ENCODE measurements at regions not wholly inside any gene's neighbourhood (a gene's known extent, or its start where the extent isn't known, plus 50 kb on each side); places are given as distances from the start of the nearest gene placed in this dataset.

DNA sequence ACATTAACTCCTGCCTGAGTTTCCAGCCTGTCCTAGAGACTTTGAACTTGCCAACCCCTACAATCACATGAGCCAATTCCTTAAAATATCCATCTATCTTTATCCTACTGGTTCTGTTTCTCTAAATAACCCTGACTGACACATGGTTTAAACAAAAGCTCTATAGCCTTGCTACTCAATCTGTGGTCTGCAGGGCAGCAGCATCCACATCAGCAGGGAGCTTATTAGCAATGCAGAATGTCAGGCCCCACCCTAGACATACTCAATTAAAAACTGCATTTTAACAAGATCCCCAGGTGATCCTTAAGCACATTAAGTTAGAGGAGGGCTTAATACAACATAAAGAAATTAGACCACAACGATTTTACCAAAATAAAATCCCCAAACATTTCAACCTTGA is 108.3 kb upstream of the CPSF6 start:
- Histone ChIP-seq H3K4me1 (ENCODE audit: control insufficient read depth, insufficient read depth, low read depth, low read length) (no peaks in the 10 kb centered on the region), H2BK120ac (ENCODE audit: low read depth, low read length) (no peak overlapping the region), H3K4ac (ENCODE audit: low read depth in 1 of 2, low read length in 2 of 2) (no peak overlapping the region), H3K4me3 (ENCODE audit: insufficient read depth in 1 of 2, low read depth in 1 of 2, low read length in 2 of 2) (no peak overlapping the region), H2BK15ac (ENCODE audit: low read depth, poor library complexity, severe bottlenecking) (no peak overlapping the region), H2BK12ac (ENCODE audit: low read length in 2 of 2) (no peak overlapping the region), H2AK5ac (ENCODE audit: low read length, severe bottlenecking) (no peak overlapping the region), H3K18ac (ENCODE audit: low read depth in 1 of 2, low read length in 2 of 2) (no peak overlapping the region), H3K4me2 (ENCODE audit: low read length, poor library complexity, severe bottlenecking) (no peak overlapping the region), H3K27ac (ENCODE audit: low read length, poor library complexity, severe bottlenecking) (no peak overlapping the region), H3K9ac (ENCODE audit: low read length) (no peak overlapping the region), H3K14ac (ENCODE audit: low read length in 2 of 2) (no peak overlapping the region), H2AFZ (ENCODE audit: low read depth, low read length) (no peak overlapping the region), H2BK5ac (ENCODE audit: low read depth, low read length, poor library complexity, severe bottlenecking) (no peak overlapping the region), H4K8ac (ENCODE audit: low read length) (no peak overlapping the region), H4K91ac (ENCODE audit: low read length) (no peak overlapping the region), H3K23ac (ENCODE audit: low read length in 2 of 2) (no peak overlapping the region), H3K79me1 (replicated peaks; ENCODE audit: low read length, poor library complexity, severe bottlenecking) (no peaks in the 10 kb centered on the region), H3K36me3 (ENCODE audit: control insufficient read depth in 1 of 2, insufficient read depth in 2 of 2, low read depth in 1 of 2, low read length in 2 of 2) (no peaks in the 10 kb centered on the region), H3K27me3 (ENCODE audit: control insufficient read depth in 1 of 2, insufficient read depth in 1 of 2, low read length in 2 of 2) (peaks cover 3 to 5% of the 10 kb centered on the region in 2 experiments), H3K9me3 (ENCODE audit: control insufficient read depth, low read length) (no peaks in the 10 kb centered on the region)
- WGBS: 47% methylated on average over 1 of the region's 1 CpG
- DNase-seq: no peak

DNA sequence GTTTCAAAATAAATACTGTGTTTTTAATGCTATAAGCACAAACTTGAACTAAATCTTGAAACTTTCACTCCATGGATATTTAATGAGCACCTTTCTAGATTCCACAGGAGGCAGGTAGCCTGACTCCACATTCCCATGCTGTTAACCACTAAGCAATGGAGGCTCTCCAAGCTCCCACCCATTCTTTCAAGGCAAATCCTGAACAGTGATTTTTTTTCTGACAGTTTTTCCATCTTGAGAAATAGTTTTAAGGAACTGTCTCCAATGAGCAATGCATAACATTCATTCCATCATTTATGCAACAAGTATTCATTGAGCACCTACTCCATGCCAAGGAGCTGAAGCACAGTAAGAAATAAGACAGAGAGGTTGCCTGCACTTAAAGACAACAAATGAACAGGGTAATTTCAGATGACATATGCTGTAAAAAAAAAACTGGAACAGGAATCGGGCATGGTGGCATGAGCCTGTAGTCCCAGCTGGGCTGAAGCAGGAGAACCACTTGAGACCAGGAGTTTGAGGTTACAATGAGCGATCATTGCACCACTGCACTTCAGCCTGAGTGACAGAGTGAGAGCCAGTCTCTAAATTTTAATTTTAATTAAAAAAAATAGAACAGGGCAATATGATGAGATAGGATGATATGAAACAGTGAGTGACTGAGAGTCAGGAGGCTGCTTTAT is 102.3 kb upstream of the CPSF6 start:
- no peaks in the 10 kb centered on the region for H3K4me1 ChIP-seq (ENCODE audit: control insufficient read depth, insufficient read depth, low read depth, low read length)
- no peak overlapping the region for H2AFZ ChIP-seq (ENCODE audit: low read depth, low read length)
- H3K18ac ChIP-seq (ENCODE audit: low read depth in 1 of 2, low read length in 2 of 2): no peak overlapping the region
- H3K36me3 ChIP-seq (ENCODE audit: control insufficient read depth in 1 of 2, insufficient read depth in 2 of 2, low read depth in 1 of 2, low read length in 2 of 2): no peaks in the 10 kb centered on the region
- H2BK5ac ChIP-seq (ENCODE audit: low read depth, low read length, poor library complexity, severe bottlenecking): no peak overlapping the region
- no peak overlapping the region for H2BK15ac ChIP-seq (ENCODE audit: low read depth, poor library complexity, severe bottlenecking)
- peaks cover 3 to 5% of the 10 kb centered on the region in 2 experiments for H3K27me3 ChIP-seq (ENCODE audit: control insufficient read depth in 1 of 2, insufficient read depth in 1 of 2, low read length in 2 of 2)
- H2BK12ac ChIP-seq (ENCODE audit: low read length in 2 of 2): no peak overlapping the region
- WGBS: 94% methylated on average over 2 of the region's 2 CpGs
- H4K8ac ChIP-seq (ENCODE audit: low read length): no peak overlapping the region
- no peak overlapping the region for H3K4me3 ChIP-seq (ENCODE audit: insufficient read depth in 1 of 2, low read depth in 1 of 2, low read length in 2 of 2)
- no peak overlapping the region for H2BK120ac ChIP-seq (ENCODE audit: low read depth, low read length)
- H3K14ac ChIP-seq (ENCODE audit: low read length in 2 of 2): no peak overlapping the region
- no peak overlapping the region for H3K9ac ChIP-seq (ENCODE audit: low read length)
- H3K4me2 ChIP-seq (ENCODE audit: low read length, poor library complexity, severe bottlenecking): no peak overlapping the region
- no peaks in the 10 kb centered on the region for H3K79me1 ChIP-seq (replicated peaks; ENCODE audit: low read length, poor library complexity, severe bottlenecking)
- no peak overlapping the region for H3K23ac ChIP-seq (ENCODE audit: low read length in 2 of 2)
- no peak overlapping the region for H4K91ac ChIP-seq (ENCODE audit: low read length)
- no peak overlapping the region for H3K4ac ChIP-seq (ENCODE audit: low read depth in 1 of 2, low read length in 2 of 2)
- H3K9me3 ChIP-seq (ENCODE audit: control insufficient read depth, low read length): peaks cover 17% of the 10 kb centered on the region
- H2AK5ac ChIP-seq (ENCODE audit: low read length, severe bottlenecking): no peak overlapping the region
- no peak for DNase-seq
- no peak overlapping the region for H3K27ac ChIP-seq (ENCODE audit: low read length, poor library complexity, severe bottlenecking)

DNA sequence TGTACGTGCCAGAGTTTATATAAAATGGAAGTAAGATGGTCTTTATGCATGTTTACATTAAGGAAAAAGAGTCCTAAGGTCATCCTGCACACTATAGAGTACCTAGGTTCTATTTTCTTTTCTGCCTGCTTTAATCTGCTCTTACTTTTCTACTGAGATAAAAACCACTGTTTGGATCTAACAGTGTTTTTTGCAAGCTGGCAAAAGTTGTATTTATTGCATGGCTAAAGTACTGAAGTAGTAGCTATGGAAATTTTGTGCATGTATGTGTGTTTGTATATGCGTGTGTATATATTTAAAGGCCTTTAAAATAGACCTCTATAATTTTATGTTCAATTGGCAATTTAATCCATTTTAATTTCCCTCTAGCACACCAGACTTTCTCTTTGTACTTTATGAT is 98.3 kb upstream of the CPSF6 start:
- no peak overlapping the region for H3K27ac ChIP-seq (ENCODE audit: low read length, poor library complexity, severe bottlenecking)
- no peak overlapping the region for H2BK12ac ChIP-seq (ENCODE audit: low read length in 2 of 2)
- no peaks in the 10 kb centered on the region for H3K4me1 ChIP-seq (ENCODE audit: control insufficient read depth, insufficient read depth, low read depth, low read length)
- H2AK5ac ChIP-seq (ENCODE audit: low read length, severe bottlenecking): no peak overlapping the region
- H3K18ac ChIP-seq (ENCODE audit: low read depth in 1 of 2, low read length in 2 of 2): no peak overlapping the region
- no peak overlapping the region for H2AFZ ChIP-seq (ENCODE audit: low read depth, low read length)
- no peak overlapping the region for H4K91ac ChIP-seq (ENCODE audit: low read length)
- H2BK15ac ChIP-seq (ENCODE audit: low read depth, poor library complexity, severe bottlenecking): no peak overlapping the region
- H3K79me1 ChIP-seq (replicated peaks; ENCODE audit: low read length, poor library complexity, severe bottlenecking): no peaks in the 10 kb centered on the region
- WGBS: no CpG with 5 or more reads among the region's 2 CpGs
- no peak overlapping the region for H2BK5ac ChIP-seq (ENCODE audit: low read depth, low read length, poor library complexity, severe bottlenecking)
- H3K36me3 ChIP-seq (ENCODE audit: control insufficient read depth in 1 of 2, insufficient read depth in 2 of 2, low read depth in 1 of 2, low read length in 2 of 2): no peaks in the 10 kb centered on the region
- no peak overlapping the region for H3K4me3 ChIP-seq (ENCODE audit: insufficient read depth in 1 of 2, low read depth in 1 of 2, low read length in 2 of 2)
- no peak overlapping the region for H3K4ac ChIP-seq (ENCODE audit: low read depth in 1 of 2, low read length in 2 of 2)
- H3K27me3 ChIP-seq (ENCODE audit: control insufficient read depth in 1 of 2, insufficient read depth in 1 of 2, low read length in 2 of 2): no peaks in the 10 kb centered on the region
- H2BK120ac ChIP-seq (ENCODE audit: low read depth, low read length): no peak overlapping the region
- no peak overlapping the region for H3K9ac ChIP-seq (ENCODE audit: low read length)
- DNase-seq: no peak
- no peak overlapping the region for H3K14ac ChIP-seq (ENCODE audit: low read length in 2 of 2)
- peaks cover 17% of the 10 kb centered on the region for H3K9me3 ChIP-seq (ENCODE audit: control insufficient read depth, low read length)
- H3K23ac ChIP-seq (ENCODE audit: low read length in 2 of 2): no peak overlapping the region
- no peak overlapping the region for H4K8ac ChIP-seq (ENCODE audit: low read length)
- no peak overlapping the region for H3K4me2 ChIP-seq (ENCODE audit: low read length, poor library complexity, severe bottlenecking)

DNA sequence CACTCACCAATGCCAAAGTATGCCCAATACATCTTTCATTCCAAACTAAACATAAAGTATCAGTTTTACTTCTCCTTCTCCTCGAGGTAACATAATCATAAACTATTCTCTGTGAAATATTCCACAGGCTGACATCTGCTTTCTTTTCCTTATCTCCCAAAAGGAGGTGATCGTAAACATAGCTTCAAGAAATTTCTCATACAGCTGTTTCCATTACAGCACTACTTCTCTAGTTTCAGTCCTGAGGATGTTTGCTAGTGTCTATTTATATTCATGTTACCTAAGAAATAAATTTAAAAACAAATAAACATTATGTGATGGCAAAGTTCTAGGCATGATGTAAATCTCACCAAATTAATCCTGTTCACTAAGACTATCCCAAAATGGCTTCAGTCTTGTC is 90.1 kb upstream of the CPSF6 start:
- Histone ChIP-seq H2BK15ac (ENCODE audit: low read depth, poor library complexity, severe bottlenecking) (no peak overlapping the region), H3K79me1 (replicated peaks; ENCODE audit: low read length, poor library complexity, severe bottlenecking) (no peaks in the 10 kb centered on the region), H3K27ac (ENCODE audit: low read length, poor library complexity, severe bottlenecking) (no peak overlapping the region), H2AFZ (ENCODE audit: low read depth, low read length) (no peak overlapping the region), H4K8ac (ENCODE audit: low read length) (no peak overlapping the region), H3K9ac (ENCODE audit: low read length) (no peak overlapping the region), H4K91ac (ENCODE audit: low read length) (no peak overlapping the region), H2BK12ac (ENCODE audit: low read length in 2 of 2) (no peak overlapping the region), H2BK120ac (ENCODE audit: low read depth, low read length) (no peak overlapping the region), H3K4me2 (ENCODE audit: low read length, poor library complexity, severe bottlenecking) (no peak overlapping the region), H2AK5ac (ENCODE audit: low read length, severe bottlenecking) (no peak overlapping the region), H3K4me1 (ENCODE audit: control insufficient read depth, insufficient read depth, low read depth, low read length) (peaks cover 5% of the 10 kb centered on the region), H3K27me3 (ENCODE audit: control insufficient read depth in 1 of 2, insufficient read depth in 1 of 2, low read length in 2 of 2) (no peaks in the 10 kb centered on the region), H3K23ac (ENCODE audit: low read length in 2 of 2) (no peak overlapping the region), H3K18ac (ENCODE audit: low read depth in 1 of 2, low read length in 2 of 2) (no peak overlapping the region), H3K14ac (ENCODE audit: low read length in 2 of 2) (no peak overlapping the region), H3K9me3 (ENCODE audit: control insufficient read depth, low read length) (no peaks in the 10 kb centered on the region), H3K36me3 (ENCODE audit: control insufficient read depth in 1 of 2, insufficient read depth in 2 of 2, low read depth in 1 of 2, low read length in 2 of 2) (no peaks in the 10 kb centered on the region), H3K4ac (ENCODE audit: low read depth in 1 of 2, low read length in 2 of 2) (no peak overlapping the region), H3K4me3 (ENCODE audit: insufficient read depth in 1 of 2, low read depth in 1 of 2, low read length in 2 of 2) (no peak overlapping the region), H2BK5ac (ENCODE audit: low read depth, low read length, poor library complexity, severe bottlenecking) (no peak overlapping the region)
- DNase-seq: no peak
- WGBS: 47% methylated on average over 1 of the region's 2 CpGs

Data from mesenchymal stem cell (in vitro differentiated cells and primary cell).